Keratinocyte (primary cell): ENCODE measurements at regions not wholly inside any gene's neighbourhood (a gene's known extent, or its start where the extent isn't known, plus 50 kb on each side); places are given as distances from the start of the nearest gene placed in this dataset.

Source experiments
- CTCF ChIP-seq, 3 experiments: IDR thresholded peaks in 1 of 3; conservative IDR thresholded peaks in 1 of 3; optimal IDR thresholded peaks in 1 of 3; 2 replicates in 2 of 3; 3 replicates in 1 of 3; pipeline versions ENCODE3 to v1.5.1; 2011; ENCODE audit warnings: low read length in 3 of 3, mild to moderate bottlenecking in 3 of 3, moderate library complexity in 2 of 3, control low read depth in 1 of 3, inconsistent platforms in 1 of 3; ENCODE audit not compliant: insufficient read depth in 2 of 3; ENCODE audit errors: extremely low read depth in 1 of 3
- EZH2 ChIP-seq: IDR thresholded peaks from one replicate; pipeline ENCODE4 v1.6.1; 2012; ENCODE audit warnings: inconsistent platforms, mild to moderate bottlenecking, low read length, moderate library complexity

- no peak for TF ChIP-seq EZH2
- TF ChIP-seq CTCF (optimal IDR thresholded peaks at IDR 0.05 in 1 of 3, IDR thresholded peaks at IDR 0.05 in 1 of 3, conservative IDR thresholded peaks at IDR 0.05 in 1 of 3; ENCODE audit: extremely low read depth in 1 of 3, insufficient read depth in 2 of 3, low read length in 3 of 3), result no peak
Measured at GRCh38 chr13:95360052-95360451, 58.8 kb upstream of the ABCC4 start.
